ENCODE measurements at regions not wholly inside any gene's neighbourhood (a gene's known extent, or its start where the extent isn't known, plus 50 kb on each side); places are given as distances from the start of the nearest gene placed in this dataset.
A peak's percentile ranks its signal among the peaks of the same experiment; 100 is the strongest.

- in situ Hi-C loops (cut with HindIII; ENCODE audit: low sequenced_read_pairs): no loop called here
- H3K4me3 ChIP-seq (ENCODE audit: low read depth, low read length): no peak overlapping the region
- DNase-seq (ENCODE audit: low read depth, low spot score): no peak
- TF ChIP-seq CTCF (IDR thresholded peaks at IDR 0.05; ENCODE audit: low read depth, low read length): no peak
Measured at GRCh38 chr1:34671887-34672286, 83.0 kb upstream of the GJB5 start.

DNA sequence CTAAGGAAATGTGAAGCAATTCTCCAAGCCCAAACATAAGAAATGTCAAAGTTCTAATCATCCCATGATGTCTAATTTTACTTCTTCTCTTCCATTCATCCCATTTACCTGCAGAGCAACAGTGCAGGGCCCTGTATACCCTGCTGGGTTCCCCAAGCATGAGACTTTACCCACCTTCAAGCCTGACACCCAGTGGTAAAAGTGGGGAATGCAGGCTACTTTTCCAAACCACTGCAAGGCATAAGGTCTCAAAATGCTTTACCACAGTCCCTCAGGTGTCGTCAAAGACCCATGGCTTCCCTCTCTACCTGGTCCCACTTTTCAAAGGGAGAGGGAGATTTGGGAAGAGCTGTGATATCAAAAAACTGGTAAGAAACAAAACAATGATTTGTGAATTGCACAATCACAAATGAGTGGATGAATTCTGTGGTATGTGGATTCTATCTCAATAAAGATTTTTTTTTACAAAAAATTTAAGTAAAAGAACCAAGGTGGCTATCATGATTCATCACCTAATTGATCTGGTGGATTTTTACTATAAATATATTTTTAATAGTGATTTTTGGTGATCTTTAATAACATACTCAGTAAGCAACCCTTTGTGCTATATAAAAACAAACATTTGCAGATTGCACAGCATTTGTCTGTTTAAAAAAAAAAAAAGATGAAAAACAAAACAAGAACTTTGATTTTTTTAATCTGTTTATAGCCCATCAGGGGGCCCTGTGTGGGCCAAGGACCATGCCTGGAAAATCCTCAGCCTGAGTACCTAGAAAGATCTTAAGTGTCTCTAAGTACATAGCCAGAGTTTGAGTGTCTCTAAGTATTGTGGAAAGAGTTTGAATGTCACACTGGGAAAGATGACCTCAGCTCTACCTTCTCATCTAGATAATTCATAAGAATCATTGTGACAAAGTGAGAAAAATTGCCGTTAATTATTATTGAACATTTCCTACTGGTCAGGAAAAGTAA lies 73.1 kb upstream of the GJB5 start:
- TF ChIP-seq CTCF (IDR thresholded peaks at IDR 0.05; ENCODE audit: low read depth, low read length): peak; percentile 88
- no peak overlapping the region for H3K4me3 ChIP-seq (ENCODE audit: low read depth, low read length)
- in situ Hi-C loops (cut with HindIII; ENCODE audit: low sequenced_read_pairs): no loop called here
- peak; percentile 25 for DNase-seq (ENCODE audit: low read depth, low spot score)

DNA sequence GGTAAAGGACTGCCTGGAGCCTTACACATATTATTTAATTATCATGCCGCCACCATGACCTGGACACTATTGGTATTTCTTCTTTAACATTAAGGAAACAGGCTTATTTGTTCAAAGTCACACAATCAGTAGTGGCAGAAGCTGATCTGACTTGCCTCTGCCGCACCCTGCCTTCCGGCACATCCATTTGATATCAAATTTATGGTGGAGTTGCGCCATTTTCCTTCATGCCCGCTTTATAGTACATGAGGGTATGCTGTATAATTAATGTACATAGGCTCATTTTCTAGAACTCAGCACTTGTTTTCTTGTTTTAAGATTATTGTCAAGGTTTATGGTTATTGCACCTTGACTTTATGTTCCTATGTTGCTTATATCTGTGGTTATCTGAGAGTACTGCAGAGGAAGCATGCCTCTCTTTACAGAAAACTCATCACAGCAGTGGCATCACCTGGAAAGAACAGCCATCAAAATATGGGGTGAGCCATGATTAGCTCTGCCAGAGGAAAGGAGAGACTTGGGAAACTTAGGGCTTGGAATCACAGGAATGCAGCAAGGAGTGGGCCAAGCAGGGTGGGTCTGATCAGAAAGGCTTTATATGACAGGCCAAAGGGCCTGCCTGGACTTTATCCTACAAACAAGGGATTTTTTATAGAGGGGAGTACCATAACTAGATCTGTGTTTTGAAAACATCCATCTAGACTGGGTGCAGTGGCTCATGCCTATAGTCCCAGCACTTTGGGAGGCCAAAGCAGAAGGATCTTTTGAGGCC lies 72.2 kb upstream of the GJB5 start:
- no peak for DNase-seq (ENCODE audit: low read depth, low spot score)
- no peak overlapping the region for H3K4me3 ChIP-seq (ENCODE audit: low read depth, low read length)
- in situ Hi-C loops (cut with HindIII; ENCODE audit: low sequenced_read_pairs): no loop called here
- no peak for TF ChIP-seq CTCF (IDR thresholded peaks at IDR 0.05; ENCODE audit: low read depth, low read length)

- in situ Hi-C loops (cut with HindIII; ENCODE audit: low sequenced_read_pairs): no loop called here
- no peak for DNase-seq (ENCODE audit: low read depth, low spot score)
- TF ChIP-seq CTCF (IDR thresholded peaks at IDR 0.05; ENCODE audit: low read depth, low read length): no peak
- H3K4me3 ChIP-seq (ENCODE audit: low read depth, low read length): no peak overlapping the region
Measured at GRCh38 chr1:34683616-34684015, 71.2 kb upstream of the GJB5 start.

DNA sequence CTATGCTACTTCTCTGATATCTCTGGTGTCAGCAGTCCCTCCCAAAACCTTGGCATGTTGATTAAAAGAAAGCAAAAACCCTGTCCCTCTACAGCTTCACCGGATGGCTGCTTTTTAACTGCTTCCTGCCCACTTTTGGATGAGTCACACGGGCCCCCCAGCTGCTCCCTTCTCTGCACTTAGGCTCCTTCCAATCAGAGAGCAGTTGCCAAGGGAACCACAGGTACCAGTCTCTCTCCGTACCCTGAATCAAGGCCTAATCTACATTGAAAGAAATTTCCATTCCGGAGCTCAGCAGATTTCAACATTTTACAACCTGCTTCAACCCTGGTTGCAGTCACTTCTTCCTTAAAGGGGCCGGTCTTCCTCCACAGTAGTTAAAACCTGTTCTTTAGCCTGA lies 70.6 kb upstream of the GJB5 start:
- no peak for DNase-seq (ENCODE audit: low read depth, low spot score)
- H3K4me3 ChIP-seq (ENCODE audit: low read depth, low read length): no peak overlapping the region
- in situ Hi-C loops (cut with HindIII; ENCODE audit: low sequenced_read_pairs): no loop called here
- no peak for TF ChIP-seq CTCF (IDR thresholded peaks at IDR 0.05; ENCODE audit: low read depth, low read length)

GRCh38 chr1:34685225-34685624 lies 69.6 kb upstream of the GJB5 start:
- no peak for TF ChIP-seq CTCF (IDR thresholded peaks at IDR 0.05; ENCODE audit: low read depth, low read length)
- H3K4me3 ChIP-seq (ENCODE audit: low read depth, low read length): no peak overlapping the region
- no peak for DNase-seq (ENCODE audit: low read depth, low spot score)
- in situ Hi-C loops (cut with HindIII; ENCODE audit: low sequenced_read_pairs): no loop called here
